ENCODE measurements at regions not wholly inside any gene's neighbourhood (a gene's known extent, or its start where the extent isn't known, plus 50 kb on each side); places are given as distances from the start of the nearest gene placed in this dataset.
"Not testable (repeated sequence)": the region's sequence is repeated elsewhere in the genome, so short reads cannot be mapped to it uniquely, and the experiment has no call there.

DNA sequence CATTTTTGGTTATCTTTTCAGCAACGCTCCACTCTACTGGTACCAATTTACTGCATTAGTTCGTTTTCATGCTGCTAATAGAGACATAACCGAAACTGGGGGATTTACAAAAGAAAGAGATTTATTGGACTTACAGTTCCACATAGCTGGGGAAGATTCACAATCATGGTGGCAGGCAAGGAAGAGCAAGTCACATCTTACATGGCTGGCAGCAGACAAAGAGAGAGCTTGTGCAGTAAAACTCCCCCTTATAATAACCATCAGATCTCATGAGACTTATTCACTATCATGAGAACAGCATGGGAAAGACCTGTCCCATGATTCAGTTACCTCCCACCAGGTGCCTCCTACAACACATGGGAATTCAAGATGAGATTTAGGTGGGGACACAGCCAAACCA lies 1474.2 kb upstream of the NUDT12 start:
- TF ChIP-seq POLR2AphosphoS5 (IDR thresholded peaks at IDR 0.05; ENCODE audit: borderline replicate concordance, low read depth, low read length); EZH2 (IDR thresholded peaks at IDR 0.05); FOXP2 (optimal IDR thresholded peaks at IDR 0.05; ENCODE audit: control extremely low read depth, extremely low read length, insufficient read depth): not testable (repeated sequence)

Measured in SK-N-MC (cell line).